SH-SY5Y (cell line): ENCODE measurements at regions not wholly inside any gene's neighbourhood (a gene's known extent, or its start where the extent isn't known, plus 50 kb on each side); places are given as distances from the start of the nearest gene placed in this dataset.

Experiments used
- GATA2 ChIP-seq: IDR thresholded peaks from 2 replicates; pipeline ENCODE4 v1.6.1; 2011; ENCODE audit warnings: mild to moderate bottlenecking, low read depth, low read length
- GATA3 ChIP-seq: IDR thresholded peaks from 2 replicates; pipeline ENCODE4 v1.6.1; 2011; ENCODE audit warnings: low read depth, mild to moderate bottlenecking, low read length, moderate library complexity

DNA sequence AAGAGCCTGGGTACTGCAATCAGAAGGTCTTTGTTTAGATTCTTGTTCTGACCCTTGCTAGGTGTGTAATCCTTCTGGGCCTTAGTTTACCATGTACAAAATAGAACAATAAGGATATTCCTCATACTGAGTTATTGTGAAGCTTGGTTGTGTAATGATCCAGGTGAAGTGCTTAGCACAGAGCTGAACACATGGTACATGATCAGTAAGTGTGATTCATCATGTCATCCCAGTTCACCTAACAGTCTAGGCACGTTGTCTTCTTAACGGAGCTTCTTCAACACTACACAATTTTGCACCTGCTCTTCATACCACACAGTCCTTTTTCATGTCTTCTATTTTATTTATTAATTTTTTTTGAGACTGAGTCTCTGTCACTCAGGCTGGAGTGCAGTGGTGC lies 234.3 kb upstream of the TENM4 start:
- no peak for TF ChIP-seq GATA3
- no peak for TF ChIP-seq GATA2
